HL-60 (cell line): ENCODE measurements at regions not wholly inside any gene's neighbourhood (a gene's known extent, or its start where the extent isn't known, plus 50 kb on each side); places are given as distances from the start of the nearest gene placed in this dataset.

Source experiments
- POLR2AphosphoS5 ChIP-seq: IDR thresholded peaks from 2 replicates; pipeline ENCODE4 v1.6.1; 2012; ENCODE audit warnings: low read depth
- TF ChIP-seq, protein P1 (sequence below): IDR thresholded peaks from one replicate; pipeline ENCODE4 v1.5.1; 2011; ENCODE audit warnings: low read length, control low read depth, inconsistent platforms; ENCODE audit not compliant: insufficient read depth

DNA sequence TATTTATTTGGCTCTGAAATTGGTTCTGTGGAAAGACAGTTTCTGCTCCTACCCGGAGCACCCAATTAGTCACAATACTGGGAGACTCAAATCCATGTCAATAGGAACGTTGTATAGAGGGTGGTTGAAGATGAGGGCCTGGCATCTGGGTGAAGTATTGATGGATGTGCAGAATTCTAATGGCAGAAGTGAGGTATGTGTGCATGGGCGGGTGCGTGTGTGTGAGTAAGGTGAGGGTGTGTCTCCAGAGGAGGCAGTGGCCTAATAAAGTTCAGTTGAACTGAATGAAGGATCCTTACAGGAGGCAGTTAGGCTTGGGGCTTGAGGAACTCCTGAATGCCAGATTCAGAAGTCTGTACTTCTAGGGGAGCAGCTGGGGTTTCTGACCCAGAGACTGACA lies 71.8 kb upstream of the B3GAT1 start:
- TF ChIP-seq, protein P1, sequence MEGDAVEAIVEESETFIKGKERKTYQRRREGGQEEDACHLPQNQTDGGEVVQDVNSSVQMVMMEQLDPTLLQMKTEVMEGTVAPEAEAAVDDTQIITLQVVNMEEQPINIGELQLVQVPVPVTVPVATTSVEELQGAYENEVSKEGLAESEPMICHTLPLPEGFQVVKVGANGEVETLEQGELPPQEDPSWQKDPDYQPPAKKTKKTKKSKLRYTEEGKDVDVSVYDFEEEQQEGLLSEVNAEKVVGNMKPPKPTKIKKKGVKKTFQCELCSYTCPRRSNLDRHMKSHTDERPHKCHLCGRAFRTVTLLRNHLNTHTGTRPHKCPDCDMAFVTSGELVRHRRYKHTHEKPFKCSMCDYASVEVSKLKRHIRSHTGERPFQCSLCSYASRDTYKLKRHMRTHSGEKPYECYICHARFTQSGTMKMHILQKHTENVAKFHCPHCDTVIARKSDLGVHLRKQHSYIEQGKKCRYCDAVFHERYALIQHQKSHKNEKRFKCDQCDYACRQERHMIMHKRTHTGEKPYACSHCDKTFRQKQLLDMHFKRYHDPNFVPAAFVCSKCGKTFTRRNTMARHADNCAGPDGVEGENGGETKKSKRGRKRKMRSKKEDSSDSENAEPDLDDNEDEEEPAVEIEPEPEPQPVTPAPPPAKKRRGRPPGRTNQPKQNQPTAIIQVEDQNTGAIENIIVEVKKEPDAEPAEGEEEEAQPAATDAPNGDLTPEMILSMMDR = no peak
- no peak for TF ChIP-seq POLR2AphosphoS5
